ENCODE measurements at regions not wholly inside any gene's neighbourhood (a gene's known extent, or its start where the extent isn't known, plus 50 kb on each side); places are given as distances from the start of the nearest gene placed in this dataset.

DNA sequence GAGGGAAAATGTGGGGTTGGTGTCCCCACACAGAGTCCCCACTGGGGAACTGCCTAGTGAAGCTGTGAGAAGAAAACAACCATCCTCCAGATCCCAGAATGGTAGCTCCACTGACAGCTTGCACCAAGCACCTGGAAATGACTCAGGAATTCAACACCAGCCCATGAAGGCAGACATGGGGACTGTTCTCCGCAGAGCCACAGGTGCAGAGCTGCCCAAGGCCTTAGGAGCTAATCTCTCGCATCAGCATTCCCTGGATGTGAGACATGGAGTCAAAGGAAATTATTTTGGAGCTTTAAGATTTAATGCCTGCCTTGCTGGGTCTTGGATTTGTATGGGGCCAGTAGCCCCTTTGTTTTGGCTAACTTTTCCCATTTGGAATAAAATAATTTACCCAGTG is 367.9 kb downstream of the FAM133A start:
- no peak for DNase-seq (ENCODE audit: low spot score)

DNA sequence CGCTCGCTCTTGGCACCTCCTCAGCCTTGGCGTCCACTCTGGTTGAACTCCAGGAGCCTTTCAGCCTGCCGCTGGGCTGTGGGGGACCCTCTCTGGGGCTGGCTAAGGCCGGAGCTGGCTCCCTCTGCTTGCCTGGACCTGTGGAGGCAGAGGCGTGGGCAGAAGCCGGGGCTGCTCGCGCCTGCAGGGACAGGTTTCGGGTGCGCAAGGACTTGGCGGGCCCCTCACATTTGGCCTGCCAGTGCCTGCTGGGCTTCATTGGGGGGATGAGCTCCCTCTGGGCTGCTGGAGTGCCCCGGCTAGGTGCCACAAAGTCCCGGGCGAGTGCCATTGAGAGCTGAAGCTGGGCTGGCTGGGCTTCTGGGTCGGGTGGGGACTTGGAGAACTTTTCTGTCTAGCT is 371.7 kb downstream of the FAM133A start:
- no peak for DNase-seq (ENCODE audit: low spot score)

DNA sequence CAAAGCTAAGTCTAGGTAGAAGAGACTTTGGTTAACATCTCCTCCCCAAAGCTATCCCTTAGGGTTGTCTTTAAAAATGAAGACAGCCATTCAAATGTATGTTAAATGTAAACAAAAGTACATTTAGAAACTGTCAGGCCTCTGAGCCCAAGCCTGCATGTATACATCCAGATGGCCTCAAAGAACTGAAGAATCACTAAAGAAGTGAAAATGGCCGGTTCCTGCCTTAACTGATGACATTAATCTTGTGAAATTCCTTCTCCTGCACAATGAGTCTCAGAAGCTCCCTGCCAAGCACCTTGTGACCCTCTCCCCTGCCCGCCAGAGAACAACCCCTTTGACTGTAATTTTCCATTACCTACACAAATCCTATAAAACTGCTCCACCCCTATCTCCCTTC is 377.9 kb downstream of the FAM133A start:
- DNase-seq (ENCODE audit: low spot score) = no peak

DNA sequence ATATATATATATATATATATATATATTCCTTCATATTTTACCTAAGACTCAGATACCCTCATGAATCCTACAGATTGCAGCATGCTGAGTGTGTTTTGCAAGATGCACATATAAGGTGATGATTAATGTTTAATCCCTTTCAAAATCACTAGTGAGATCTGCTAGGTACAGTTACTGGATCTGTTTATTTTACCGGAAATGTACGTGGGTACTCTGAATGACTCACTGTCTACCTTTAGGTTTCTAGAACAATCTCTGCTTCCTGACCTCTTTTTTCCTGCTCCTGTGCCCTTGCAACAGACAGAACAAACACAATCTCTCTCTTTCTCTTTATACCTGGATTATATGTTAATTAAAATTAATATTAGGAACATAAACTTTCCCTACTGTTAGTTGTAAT is 379.6 kb downstream of the FAM133A start:
- DNase-seq (ENCODE audit: low spot score) = peak; percentile 23

DNA sequence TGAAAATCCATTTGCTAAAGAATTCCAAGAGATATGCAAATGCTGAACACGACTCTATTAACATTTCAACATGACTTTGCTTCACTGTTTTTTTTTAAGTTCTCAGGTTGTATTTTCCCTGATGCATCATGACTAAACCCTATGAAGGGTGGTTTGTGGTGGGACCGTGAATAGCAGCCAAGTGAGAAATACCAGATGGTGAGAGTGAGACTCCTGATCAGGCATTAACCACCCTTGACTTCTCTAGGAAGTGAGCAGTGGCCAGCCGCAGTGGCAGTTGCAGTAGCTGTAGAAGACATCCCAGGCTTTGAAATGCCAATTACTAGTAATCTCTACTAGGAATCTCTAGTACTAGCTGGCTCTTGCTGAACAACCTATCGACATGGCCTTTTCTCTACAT is 383.4 kb downstream of the FAM133A start:
- peak; percentile 13 for DNase-seq (ENCODE audit: low spot score)

DNA sequence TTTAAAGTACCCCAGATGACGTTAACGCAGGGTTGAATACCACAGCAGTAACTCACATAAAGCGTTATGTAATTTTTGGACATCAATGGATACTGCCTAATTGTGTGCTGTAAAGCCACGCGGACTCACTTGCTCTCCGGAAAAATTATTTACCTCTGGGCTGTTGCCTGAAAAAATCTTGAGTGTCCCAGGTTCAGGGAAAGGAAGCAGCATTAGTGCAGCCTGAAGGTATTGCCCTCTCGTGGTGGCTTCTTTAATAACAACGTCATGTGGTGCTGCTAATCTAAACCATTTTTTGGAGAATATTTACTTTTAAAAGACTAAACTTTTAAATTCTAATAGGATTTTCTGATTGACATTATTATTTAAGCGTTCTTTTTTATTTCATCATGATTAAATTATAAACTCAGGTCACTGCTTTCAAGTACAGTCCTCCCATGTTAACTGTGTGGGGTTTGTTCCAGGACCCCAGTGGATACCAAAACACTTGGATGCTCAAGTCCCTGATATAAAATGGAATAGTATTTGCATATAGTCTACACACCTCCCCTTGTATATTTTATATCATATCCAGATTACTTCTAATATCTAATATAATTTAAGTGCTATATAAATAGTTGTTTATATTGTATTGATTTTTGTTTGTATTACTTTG is 384.8 kb downstream of the FAM133A start:
- peak; percentile 22 for DNase-seq (ENCODE audit: low spot score)

DNA sequence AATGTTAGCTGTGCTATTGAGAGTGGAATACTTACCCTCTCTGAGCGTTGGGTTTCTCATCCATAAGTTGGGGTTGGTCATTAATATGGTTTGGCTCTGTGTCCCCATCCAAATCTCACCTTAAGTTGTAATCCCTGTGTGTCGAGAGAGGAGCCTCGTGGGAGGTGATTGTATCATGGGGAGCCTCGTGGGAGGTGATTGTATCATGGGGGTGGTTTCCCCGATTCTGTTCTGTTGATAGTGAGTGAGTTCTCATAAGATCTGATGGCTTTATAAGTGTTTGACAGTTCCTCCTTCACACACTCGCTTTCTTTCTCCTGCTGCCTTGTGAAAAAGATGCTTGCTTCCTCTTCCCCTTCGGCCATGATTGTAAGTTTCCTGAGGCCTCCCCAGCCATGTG is 391.1 kb downstream of the FAM133A start:
- no peak for DNase-seq (ENCODE audit: low spot score)

DNA sequence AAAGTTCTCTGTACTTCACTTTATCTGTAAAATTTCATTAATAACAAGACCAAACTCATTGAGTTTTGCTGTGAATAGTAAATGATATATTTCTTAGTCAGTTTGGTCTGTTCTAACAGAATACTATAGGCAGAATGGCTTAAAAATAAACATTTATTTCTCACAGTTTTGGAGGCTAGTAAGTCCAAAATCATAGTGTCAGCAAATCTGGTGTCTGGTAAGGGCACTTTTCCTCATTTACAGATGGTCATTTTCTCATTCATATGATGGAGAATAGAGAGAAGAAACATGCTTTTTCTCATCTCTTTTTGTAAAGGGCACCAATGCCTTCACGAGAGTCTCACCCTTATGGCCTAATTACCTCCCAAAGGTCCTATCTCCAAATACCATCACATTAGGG is 415.1 kb downstream of the FAM133A start:
- DNase-seq (ENCODE audit: low spot score) = no peak

DNA sequence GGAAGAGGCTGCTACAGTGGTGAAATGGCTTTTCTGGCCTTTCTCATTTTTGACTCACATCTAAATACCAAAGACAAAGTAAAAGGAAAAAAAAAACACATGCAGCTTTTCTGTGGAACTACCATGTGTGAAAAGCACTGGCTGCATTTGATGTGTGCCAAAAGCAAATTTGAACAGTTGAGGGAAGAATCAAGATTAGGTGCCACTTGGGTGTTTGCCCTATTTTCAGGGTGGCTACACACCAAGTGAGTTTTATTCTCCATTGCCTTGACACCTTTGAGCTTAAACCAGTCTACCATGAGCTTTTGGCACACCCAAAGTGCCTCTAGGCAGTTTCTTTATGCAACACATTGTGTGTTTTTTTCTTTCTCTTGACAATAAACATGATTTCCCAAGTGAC is 423.9 kb downstream of the FAM133A start:
- DNase-seq (ENCODE audit: low spot score) = no peak

DNA sequence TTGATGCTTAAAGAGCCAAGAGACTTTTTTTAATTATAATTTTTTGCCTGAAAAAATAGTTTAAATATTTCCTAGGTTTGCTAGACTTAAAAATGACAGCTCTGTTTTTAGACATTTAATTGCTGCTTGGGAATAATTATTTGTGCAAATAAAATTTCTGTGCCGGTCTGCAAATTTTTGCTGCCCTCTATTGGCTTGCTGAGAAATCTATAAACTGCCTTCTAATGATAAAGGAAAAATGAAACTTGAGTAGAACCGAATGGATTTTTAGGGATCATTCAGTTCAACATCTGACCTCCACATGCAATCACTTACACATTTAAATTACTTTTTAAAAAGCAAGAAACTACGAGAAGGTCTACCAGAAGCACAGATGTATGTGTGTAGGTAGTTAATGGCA is 434.0 kb downstream of the FAM133A start:
- no peak for DNase-seq (ENCODE audit: low spot score)

DNA sequence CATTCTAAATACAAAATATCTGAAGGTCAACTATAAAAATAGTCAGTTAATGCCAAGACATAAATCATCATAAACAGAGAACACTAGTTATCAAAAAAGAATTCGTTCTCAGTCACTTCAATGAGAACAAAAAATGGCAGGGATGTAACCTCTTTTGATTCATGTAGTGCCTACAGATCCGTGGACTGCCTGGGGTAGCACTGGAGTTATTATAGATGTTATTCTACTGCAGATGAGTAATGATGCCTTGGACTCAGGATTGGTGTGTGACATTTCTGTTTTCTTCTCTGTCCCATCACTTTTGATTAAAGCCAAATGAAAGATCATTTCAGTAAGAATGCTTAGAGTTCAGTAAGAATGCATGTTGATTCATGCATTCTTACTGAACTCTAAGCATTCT is 440.4 kb downstream of the FAM133A start:
- no peak for DNase-seq (ENCODE audit: low spot score)

DNA sequence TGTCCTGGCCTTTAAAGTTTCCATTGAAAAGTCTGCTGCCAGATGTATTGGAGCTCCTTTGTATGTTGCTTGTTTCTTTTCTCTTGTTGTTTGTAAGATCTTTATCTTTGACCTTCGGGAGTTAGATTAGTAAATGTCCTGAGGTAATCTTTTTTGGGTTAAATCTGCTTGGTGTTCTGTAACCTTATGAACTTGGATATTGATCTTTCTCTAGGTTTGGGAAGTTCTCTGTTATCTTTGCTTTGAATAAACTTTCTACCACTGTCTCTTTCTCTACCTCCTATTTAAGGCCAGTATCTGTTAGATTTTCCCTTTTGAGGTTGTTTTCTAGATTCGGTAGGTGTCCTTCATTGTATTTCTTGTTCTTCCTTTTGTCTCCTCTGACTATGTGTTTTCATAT is 447.8 kb downstream of the FAM133A start:
- DNase-seq (ENCODE audit: low spot score) = no peak

DNA sequence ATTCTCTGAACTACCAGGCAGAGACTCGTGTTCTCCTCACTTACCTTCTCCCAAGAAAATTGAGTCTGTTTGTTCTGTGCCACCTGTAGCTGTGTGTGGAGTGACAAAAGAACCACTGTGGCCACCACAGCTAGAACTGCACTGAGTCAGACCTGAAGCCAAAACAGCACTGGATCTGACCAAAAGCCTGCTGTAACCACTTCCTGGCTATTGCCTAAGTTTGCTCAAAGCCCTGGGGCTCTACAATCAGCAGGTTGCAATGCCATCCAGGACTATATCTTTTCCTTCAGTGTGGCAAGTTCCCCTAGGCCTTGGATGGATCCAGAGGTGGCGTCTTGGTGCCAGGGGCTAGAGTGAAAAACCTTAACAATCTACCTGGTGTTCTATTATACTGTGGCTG is 449.1 kb downstream of the FAM133A start:
- peak; percentile 1 for DNase-seq (ENCODE audit: low spot score)

DNA sequence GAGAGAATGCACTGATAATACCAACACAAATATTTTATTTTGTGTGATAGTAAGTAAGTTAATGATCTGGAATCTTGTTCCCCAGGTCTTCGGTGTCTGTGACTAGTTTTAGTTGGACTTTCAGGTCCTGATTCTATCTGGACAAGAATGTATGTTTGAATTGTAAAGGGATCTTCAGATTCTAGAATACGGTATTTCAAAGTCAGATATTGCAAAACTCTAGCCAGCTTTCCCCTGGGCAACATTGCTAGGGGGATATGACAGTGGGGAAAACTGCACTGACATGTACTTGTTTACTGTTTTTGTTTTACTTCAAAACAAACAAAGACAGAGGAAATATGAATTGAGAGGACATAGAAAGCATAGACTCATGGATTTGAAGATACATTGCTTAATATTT is 489.0 kb downstream of the FAM133A start:
- no peak for DNase-seq (ENCODE audit: low spot score)

DNA sequence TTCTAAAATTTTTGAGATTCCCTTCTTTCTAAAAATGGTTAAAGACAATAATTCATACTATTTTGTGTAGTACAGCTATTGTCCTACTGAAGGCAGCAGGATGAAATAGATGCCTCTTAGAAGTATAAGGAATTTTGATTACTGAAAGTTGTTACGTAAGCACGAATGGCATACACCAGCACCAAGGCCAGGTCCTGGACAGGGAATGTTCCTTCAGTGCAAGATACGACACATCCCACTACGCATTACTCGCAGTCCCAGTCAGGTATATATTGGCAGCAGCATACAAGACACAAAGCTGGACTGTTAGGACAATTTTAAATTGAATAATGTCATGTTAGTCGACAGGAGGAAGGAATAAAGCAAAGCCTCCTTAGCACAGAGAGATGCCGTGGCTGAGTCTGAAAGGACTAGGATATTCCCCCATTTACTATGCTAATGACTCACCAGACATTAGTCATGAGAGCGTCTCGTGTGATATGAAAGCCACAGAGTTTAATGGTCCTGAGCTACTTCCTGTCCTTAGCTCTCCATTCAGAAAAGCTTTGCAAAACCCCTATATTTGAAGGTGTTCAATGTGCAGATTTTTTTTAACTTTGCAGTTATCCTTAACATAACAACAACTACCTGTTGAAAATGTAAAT is 504.3 kb downstream of the FAM133A start:
- peak; percentile 63 for DNase-seq (ENCODE audit: low spot score)

DNA sequence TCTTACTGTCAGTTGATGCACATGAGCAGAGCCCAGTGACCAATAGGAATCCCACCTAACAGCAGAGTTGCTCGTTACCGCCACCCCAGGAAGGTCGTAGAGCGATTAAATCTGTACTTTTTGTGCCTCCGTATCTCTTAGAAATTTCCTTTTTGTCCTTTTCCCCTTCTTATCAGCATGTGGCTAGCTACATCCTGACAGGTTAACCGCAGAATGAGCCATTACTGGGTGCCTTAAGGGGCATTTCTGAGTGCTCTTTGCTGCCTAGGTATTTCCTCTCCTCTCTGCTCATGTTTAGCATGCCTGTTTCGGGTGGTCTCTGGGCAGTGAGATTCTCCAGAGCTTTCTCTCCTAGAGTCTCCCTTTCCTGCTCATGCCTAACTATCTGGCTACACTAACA is 530.5 kb downstream of the FAM133A start:
- no peak for DNase-seq (ENCODE audit: low spot score)

DNA sequence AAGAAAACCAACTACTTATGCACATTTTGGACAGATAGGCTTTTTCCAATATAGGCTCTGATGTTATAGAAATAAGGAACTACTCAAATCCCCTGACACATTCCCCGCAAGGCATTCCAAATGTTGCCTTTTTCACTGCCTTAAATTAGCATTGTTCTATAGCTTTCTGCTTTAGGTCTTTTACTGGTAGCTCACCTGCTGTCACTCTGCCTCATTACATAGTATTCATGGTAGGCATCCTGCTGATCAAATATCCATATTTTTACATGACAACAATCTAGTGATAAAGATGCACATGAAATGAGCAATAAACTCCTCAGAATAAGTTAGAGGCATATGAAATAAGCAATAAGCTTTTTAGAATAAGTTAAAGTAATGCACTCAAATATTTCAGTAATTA is 542.7 kb downstream of the FAM133A start:
- no peak for DNase-seq (ENCODE audit: low spot score)

DNA sequence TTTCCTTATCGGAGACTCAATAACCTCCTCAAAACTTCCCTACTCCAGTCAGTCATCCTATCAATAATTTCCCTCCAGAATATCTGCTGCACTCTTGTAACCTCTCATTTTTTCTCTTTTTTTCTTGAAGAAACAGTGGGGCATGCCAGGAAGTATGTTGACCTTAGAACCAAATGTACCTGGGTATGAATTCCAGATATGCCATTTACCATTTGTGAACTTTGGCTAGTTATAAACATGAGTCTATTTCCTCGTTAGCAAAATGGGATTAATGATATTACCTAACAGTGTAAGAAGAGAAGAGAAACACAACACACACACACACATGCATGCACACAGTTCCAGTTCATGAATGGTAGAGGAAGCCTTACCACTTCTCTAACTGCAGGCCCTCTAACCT is 578.2 kb downstream of the FAM133A start:
- DNase-seq (ENCODE audit: low spot score) = no peak

DNA sequence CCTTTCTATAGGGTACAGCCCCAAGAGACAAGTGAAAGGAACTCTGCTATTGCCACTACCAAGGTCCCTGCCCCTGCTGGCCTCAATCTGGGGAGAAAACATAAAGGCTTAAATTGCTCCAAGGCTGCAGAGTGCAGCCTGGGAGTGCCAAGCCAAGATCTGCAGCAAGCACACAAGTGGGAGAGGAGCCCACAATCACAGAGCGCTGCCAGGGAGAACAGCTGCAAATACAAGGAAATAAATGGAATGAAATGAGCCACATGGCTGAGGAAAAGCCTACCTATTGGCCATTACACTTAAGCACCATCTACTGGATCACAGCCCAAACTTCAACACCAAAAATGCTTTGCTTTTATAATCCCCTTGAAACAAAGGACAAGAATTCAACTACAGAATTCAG is 582.4 kb downstream of the FAM133A start:
- no peak for DNase-seq (ENCODE audit: low spot score)

DNA sequence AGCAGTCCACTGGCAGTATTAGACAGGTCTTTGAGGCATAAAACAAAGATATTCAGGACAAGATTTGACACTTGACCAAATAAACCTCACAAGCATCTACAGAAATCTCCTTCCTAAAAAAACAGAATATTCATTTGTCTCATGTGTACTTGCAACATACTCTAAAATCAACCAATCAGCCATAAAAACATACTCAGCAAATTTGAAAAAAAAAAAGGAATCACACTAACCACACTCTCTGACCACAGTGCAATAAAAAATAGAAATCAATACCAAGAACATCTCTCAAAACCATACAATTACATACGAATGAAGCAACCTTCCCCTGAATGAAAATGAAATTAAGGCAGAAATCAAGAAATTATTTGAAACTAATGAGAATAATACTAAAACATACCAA is 591.3 kb downstream of the FAM133A start:
- DNase-seq (ENCODE audit: low spot score) = no peak

DNA sequence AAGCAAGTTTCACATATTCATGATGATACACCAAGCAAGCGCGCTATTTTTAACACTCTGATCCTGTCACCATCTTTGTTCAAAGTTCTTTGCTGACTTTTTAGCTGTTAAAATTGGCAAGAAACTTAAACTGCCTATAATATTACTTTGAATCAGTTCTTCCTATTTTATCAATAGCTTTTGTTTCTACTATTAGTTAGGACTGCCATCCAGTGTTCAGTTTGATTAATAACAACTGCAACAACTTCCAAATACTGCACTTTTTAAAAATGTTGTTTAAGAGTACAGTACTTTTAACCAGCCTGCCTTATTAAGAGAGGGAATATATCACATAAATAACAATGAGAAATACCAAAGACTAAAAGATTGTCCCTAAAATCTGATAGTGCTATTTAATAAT is 614.3 kb downstream of the FAM133A start:
- DNase-seq (ENCODE audit: low spot score) = no peak

DNA sequence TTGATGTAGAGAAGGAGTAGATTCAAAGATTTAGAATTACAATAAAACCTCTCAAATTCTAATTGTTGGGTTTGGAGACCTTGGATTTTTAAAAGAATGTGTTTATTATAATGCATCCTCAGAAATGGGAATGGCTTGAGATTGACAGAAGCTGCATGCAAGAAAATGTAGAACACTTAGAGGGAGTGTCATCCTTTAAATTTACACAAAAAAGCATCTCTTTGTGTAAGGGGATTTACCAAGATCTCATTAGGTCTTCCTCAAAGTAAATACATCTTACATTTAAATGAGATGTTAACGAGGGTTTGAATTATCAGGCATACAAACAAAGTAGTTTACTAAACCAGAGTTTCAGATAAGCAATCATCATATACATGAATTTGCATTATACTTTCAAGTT is 615.0 kb downstream of the FAM133A start:
- no peak for DNase-seq (ENCODE audit: low spot score)

DNA sequence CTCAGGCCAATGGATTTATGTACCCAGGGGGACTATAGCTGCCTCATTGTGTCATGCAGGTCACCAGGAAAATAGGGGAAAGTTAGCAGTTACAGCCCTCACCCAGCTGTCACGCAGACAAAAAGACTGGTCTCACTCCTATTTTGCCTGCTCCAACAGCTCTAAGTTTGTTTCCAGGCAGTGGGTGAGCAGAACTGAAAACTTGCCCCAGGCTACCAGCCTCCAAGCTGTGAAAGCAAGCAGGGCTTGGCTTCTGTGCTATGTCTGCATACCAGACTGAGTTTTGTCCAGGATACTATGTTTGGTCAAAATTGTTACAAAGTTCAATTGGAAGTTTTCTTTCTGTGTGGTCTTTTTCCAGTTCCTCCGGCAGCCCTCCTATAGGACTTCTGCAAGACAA is 628.4 kb downstream of the FAM133A start:
- no peak for DNase-seq (ENCODE audit: low spot score)

DNA sequence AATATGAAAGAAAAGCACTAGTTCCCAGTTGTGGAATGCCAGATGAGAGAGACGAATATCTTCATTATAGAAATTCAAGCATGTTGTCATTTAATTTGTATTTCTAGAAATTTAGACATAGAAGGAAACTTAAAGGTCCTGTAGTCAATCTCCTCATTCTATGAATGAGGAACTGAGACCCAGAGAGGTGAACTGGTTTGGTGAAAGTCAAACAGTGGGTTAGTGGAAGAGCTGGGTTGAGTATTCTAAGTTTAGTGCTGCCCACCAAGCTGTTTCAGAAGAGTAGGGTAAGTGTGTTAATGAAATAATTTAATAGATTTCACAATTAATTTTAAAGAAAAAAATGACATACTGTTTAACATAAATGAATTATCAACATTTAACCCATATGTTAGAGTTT is 655.2 kb downstream of the FAM133A start:
- DNase-seq (ENCODE audit: low spot score) = no peak

Measured in kidney tubule cell (primary cell).